Suppressor macrophage treated with lipopolysaccharide for 1 hour (primary cell): ENCODE measurements at regions not wholly inside any gene's neighbourhood (a gene's known extent, or its start where the extent isn't known, plus 50 kb on each side); places are given as distances from the start of the nearest gene placed in this dataset.

Experiments
- DNase-seq, 3 donors: peaks; one replicate each; pipeline ENCODE4 v3.0.0-alpha.2; 2020 to 2022

DNA sequence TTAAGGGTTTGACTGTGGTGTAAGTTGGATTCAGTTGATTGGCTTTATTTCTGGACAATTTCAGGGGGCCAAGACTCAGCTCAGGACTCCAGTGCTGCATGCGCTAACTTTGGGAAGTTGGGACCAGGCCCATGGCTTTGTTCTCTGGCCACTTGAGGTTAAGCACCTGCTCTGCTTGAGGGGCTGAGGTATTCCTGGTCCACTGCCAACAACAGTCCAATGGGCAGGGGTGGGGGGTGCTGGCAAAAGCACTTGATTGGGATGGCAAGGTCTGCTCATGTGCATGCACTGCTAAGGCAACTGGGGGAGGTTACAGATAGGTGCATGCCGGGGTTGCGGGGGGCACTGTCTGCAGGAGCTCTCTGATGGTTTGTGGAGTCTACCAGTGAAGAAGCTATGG, 52.6 kb upstream of the ASB17 start:
- no peak for DNase-seq

DNA sequence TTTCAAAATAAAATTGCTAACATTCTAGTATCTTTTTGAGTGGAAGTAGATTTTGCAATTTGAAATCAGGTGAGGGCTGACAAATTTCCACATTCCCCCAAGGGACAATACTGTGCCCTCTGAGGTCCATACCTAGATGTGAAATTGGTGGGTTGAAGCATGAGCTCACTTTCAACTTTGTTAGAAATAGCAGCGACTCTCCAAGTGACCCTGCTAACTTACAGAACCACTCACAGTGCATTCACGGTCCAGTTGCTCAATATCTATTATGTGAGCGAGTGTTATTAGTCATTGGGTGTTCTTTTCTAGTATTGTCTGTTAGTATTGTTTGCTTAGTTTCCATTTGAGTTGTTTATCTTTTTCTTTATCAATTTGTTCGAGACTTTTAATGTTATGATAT, 53.6 kb upstream of the ASB17 start:
- DNase-seq = peak in 1 of 3 donors; percentile 22

DNA sequence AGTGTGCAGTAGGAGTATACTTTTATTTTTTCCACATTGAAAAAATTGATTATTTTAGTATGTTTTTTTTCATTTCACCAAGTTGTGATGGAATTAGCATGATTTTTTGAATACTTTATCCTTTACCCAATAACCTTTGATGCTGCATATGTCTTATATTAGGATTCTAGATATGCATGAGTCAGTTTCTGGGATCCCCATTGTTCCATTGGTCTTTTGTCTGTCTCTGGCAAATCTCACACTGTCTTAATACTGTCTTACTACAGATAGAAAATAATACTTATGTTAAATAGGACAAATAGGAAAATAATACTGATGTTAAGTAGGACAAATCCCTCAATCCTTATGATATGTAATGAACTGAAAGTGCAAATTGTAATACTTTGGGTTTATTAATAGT, 54.3 kb upstream of the ASB17 start:
- DNase-seq = no peak

DNA sequence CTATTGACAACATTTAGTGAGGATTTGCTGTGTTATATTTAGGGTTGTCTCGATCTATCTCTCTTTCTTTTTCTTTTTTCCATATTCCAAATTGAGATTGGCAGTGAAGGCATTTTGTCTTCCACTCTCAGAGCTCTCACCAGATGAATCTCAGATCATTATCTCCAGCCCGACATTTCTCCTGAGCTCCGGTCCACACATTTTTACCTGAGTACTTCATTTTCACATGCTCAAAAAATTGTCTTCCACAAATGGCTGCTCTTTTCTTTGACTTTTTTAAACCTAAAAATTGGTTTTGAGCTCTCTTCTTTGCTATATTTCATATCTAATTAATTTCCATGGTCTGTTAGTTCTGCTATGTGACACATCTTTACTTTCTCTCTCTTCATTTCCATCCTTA, 56.9 kb upstream of the ASB17 start:
- no peak for DNase-seq

DNA sequence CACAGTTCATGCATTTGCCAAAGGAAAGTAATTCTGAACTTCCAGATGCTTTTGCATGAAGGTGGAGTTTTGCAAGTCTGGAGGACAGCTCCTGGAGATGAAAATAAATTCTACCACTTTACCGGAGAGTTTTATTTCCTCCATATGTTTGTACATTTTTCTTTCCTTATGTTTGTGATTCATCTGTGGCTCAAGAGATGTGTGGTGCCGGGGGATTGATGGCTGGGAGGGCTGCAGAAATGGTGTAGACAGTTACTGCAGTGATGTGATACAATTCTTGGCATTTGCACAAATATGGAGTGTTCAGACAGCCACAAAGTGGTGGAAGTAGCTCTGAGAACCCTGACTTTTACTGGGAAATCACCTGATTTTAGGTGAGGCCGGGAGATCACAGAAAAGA, 58.5 kb upstream of the ASB17 start:
- no peak for DNase-seq

DNA sequence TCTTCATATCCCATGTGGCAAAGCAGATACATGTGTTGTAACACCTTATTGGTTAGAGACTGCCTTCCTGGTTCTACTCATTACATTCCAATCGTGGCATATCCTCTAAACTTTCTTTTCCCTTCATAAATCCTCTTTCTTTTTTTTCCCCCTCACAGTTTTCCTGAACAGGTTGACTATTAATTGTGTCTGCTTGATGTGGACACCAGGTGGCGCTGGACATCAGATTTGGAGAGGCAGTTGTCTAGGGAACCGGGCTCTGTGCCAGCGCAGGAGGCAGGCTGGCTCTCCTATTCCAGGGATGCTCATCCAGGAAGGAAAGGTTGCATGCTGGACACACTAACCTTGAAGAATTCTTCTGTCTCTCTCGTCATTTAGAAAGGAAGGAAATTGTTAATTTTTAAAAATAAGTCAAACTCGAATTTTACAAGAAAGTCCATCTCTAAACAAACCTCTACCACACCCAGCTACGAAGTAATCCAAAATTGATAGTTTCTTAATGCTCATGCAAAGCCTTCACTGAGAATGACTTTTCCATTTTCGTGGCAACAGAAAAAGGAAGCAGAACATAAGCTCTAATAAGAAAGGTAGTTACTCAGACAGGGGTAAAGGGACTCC, 59.4 kb upstream of the ASB17 start:
- DNase-seq = peak; percentile 84 to 90 (median 89)

DNA sequence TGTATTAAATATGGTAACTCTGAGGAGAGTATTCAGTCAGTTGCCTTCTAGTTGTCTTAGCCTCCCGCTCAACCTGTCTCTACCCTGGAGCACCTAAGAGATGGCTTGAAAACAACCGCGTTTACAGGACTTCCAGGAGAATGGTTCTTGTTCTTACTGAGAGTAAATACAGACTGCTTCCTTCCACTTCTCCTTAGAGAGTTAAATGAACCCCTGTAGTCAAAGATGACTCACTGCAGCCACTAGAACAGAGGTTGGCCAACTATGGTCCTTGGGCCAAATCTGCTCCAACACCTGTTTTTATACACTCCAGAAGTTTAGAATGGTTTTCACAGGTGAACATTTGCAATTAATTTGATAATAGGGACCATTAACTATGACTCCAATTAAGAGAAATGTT, 60.1 kb upstream of the ASB17 start:
- DNase-seq = no peak

DNA sequence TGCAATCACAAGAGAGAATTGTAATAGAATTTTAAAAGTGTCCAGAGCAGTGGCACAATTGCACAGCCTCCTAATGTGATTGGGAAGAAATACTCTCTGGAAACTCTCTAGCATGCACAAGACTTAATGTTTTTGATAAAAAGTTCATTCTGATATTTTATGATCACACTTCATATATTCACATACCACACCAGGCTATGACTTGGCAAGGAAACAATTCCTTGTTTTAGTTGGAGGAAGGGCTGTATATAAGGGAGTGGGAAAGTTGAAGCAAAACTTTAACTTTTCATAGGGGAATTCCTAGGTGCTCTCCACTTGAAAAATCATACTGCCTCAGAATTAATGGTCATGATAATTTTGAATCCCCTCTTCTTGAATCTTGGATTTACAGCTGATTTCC, 61.5 kb upstream of the ASB17 start:
- no peak for DNase-seq

DNA sequence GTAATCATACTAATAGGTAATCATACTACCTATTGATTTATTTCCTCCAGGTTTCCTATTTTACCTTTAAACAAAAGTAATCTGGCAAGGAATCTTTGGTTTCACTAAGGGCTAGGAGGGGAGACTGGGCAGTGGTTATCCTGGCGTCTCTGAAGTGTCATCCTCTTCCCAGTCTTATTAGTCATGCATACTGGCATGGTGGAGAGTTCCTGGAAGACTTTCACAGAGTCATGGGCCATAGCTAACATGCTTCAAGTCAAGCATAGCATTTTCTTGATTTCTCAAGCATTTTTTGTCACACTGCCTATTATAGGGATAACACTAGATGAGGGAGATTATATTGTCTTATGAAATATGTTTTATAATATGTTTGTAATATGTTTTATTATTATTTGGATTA, 64.0 kb upstream of the ASB17 start:
- no peak for DNase-seq

DNA sequence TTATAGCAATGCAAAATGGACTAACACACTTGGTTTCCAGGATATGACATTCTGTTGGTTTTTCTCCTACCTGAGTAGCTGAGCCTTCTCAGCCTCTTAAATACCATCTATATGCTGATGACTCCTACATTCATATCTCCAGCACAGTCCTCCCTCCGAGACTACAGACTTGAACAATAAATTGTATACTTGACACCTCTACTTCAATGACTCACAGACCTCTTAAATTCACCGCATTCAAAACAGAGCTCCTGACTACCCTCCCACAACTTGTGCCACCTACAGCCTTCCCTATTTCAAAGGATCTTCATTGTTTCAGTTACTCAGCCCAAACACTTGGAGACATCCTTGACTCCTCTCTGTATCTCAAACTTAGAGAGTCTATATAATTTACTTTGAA, 66.8 kb upstream of the ASB17 start:
- no peak for DNase-seq

DNA sequence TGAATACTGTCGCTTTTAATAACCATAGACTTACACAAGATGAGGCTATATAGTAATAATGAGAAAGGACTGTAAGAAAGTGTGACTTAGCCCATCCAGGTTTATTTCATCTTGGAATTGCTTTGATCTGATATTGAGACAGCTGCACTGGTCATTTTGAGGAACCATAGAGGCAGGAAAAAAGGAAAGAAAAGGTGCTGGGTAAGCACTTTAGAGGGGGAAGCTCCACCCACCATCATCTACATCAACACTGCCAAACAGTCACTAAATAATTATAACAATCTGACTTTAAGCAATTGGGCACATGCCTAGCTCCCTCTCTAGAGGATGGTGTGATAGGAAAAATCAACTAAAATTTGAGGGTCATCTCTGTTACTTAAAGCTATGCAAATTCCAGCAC, 70.6 kb upstream of the ST6GALNAC3 start:
- peak; percentile 8 to 42 (median 33) for DNase-seq

DNA sequence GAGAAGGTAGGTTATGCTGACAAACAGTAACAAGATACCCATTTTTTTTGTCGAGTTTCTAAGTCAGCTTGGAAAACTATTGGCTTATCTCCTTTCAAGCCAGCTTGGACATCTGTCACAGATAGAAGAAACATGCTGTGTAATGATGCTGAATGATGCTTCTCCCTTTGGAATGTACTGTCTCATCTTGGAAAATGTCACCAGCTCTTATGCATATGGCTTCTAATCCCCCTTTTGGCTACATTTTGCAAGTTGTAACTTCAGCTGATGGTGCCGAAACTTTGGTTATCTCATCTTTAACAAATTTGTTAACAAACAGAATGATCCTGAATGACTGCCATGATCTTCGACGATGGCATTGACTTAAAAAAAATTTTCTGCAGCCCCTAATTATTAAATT, 68.8 kb upstream of the ST6GALNAC3 start:
- no peak for DNase-seq

DNA sequence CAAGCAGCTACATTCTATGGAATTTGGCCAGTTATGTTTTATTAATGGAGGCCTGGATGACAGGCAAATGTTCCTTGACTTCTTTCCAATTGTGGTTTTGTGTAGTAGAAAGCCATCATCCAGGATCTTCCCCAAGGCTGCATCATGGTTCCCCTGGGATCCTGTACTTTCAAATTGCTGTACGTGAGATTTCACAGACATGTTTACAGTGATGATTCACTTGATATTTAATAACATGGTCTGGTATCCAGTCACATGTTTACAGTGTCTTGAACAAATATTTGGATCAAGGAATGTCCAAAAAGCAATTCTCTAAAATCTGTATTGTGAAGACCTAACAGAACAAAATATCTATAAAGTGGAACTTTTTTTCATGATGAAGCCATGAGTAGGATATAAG, 68.3 kb upstream of the ST6GALNAC3 start:
- no peak for DNase-seq

DNA sequence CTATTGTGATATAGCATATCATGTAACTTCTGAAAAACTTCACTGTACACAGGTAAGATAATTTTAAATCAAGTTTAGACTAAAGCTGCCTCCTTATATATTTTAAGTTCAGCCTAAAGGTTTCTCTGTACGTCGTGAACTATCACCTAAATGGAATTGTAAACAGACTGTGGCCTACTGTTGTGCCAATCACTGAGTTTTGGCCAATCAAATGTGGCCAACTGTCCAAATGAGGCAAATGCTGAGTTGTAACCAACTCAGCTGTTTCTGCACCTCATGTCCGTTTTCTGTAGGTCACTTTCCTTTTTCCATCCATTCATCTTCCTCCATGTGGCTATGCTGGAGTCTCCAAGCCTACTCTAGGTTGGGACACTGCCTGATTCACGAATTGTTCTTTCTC, 63.7 kb upstream of the ST6GALNAC3 start:
- DNase-seq = no peak

DNA sequence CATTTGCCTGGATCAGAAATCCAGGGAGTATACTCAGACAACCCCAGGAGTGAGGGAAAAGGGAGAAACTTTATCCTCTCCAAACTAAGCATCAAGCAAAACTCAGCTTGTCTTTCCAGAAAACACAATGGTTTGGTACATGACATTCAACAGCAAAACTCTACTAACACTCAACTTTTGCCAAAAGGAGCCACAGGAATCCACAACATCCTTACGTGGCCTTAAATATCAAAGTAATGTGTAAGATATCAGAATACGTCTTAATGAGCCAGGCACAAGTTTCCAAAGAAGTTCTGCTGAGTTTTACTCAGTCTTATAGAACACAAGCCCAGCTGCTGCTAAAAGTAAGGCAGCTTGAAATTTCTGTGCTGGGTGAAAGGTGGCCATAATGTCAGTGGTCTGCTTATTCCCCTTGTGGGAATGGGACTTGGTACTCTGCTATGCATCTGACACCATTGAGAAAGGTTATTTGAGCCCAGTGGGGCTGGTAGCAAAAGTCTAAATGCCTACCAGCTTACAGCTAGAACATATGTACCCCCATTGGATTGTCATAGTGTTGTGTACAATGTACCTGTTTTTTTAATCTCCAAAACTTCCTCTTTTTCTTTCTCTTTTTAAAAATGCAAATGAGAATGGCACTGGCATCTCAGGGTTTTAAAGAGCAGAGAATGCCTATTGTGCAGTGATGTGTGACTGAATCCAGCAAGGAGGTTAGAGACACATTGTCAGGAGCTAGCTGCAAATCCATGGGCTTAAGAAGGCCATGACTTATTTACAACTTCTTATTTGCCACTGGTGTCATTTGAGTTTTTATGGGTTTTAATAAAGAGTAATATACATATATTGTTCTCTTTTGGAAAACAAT, 62.0 kb upstream of the ST6GALNAC3 start:
- no peak for DNase-seq

DNA sequence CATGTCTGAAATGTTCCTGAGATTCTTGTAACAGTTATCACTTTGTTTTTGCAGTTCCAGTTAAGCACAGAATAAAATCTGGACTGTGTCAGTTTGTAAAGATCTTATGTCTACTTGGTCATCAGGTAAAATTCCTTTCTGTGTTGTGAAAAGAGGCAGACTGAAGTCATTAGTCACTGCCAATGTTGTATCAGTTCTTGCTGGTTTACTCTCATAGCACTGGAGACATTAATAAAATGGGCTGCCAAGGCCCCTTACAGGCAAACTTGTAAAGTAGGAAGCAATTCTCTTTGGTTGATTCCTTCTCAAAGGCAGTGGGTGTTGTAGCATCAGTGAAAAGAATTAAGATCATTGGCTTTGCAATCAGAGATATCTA, 61.4 kb upstream of the ST6GALNAC3 start:
- DNase-seq = no peak

DNA sequence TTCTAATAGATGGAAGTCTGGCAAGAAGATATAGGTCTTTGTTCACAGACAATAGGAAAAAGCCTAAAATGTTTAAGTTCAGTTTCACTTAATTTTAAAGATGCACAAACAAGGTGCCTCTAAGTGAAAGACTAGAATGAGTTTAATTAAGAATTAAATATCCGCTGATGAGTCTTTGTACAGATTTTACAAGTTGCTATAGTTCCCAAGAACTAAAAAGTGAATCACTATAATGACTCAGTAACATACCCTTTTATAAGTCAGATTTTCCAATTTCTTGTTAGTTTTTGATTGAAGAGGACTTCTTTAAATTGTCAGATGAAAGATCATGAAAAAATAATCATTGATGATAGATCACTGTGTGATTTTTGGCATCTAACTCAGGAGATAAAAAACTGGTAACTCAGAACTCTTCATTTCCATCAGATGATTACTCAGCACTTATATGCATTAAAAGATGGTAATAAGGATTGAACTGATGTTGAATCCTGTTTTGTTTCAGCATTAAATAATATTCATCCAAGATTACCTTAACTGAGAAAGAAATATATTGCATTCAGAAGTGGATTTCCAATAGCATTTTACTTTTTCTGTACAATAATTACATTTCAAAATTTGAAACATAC, 59.0 kb upstream of the ST6GALNAC3 start:
- no peak for DNase-seq

DNA sequence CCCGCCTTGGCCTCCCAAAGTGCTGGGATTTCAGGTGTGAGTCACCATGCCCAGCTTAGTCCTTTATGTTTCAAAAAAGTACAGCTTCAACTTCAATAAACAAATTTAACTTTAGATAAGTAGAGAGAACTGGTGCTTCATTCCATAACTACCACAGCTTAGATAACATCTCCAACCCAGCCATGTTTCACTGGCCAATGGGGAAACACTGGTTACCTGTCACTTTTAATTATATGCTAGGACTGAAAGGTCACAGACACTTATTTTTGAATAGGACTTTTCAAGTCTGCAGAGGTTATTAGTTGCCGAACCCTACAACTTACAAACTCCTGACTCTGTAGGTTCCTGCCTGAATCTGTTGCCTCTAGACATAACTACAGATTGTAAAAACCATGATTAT, 56.5 kb upstream of the ST6GALNAC3 start:
- no peak for DNase-seq

DNA sequence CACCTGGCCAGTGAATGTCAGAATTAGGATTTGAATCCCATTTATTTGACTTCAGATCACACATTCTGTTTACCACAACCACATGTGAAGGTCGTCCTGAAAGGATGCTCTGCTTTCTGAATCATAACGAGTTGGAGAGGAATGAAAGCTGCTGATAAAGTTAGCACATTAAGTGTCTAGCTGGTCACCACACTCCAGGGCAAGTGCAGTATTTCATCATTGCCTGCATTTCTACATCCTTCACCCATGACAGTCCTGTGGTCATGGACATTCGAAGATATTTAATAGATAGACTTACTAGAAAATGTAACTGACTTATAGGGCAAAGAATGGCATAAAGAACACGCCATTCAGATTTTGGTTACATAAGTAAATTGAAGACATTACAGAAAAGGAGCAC, 52.7 kb upstream of the ST6GALNAC3 start:
- DNase-seq = no peak

DNA sequence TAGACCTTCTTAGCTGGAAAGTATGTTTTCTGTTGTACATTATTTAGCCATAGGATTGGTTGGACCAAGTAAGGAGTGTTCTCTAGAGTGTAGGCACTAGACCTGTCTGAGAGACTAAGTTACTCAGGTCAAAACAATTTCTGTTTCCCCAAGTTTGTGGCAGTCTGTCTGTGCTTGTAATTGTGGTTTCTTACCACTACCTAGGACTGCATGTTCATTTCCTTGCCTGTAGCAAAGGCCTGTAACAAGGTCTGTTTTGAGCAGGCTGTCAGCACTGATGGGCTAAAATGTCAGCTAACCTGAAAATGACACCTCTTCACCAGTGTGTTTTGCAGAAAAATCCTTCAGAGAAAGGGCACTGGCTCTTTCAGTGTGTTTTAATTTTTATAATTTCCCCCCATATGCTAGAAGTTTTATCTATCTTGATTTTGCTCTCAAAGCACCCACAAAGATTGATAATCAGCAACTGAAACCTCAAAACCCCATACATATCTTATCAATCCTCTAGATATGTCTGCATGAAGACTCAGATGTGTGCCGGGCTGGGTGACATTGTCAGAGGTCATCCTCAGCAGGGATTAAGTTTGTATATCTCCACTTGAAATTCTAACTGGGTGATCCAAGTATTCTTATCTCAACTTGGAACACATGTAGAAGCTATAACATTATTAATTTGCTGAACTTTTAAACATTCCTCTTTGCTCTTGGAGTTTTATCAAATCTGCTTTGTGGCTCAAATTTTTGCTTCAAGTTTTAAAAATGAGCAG, 50.7 kb upstream of the ST6GALNAC3 start:
- DNase-seq = no peak
